Mammary epithelial cell (primary cell): ENCODE measurements at regions not wholly inside any gene's neighbourhood (a gene's known extent, or its start where the extent isn't known, plus 50 kb on each side); places are given as distances from the start of the nearest gene placed in this dataset.

ENCODE experiments used
- CTCF ChIP-seq, 2 donors: IDR thresholded peaks in 1 of 2; conservative IDR thresholded peaks in 1 of 2; 2 replicates each; pipeline ENCODE4 v1.5.1; 2011 to 2012; ENCODE audit warnings: inconsistent platforms in 2 of 2, low read length in 2 of 2, mild to moderate bottlenecking in 2 of 2, control low read depth in 1 of 2, low read depth in 1 of 2; ENCODE audit not compliant: insufficient read depth in 1 of 2; ENCODE audit errors: extremely low read depth in 1 of 2
- EZH2 ChIP-seq: IDR thresholded peaks from 2 replicates; pipeline ENCODE4 v1.6.1; 2012; ENCODE audit warnings: low read length, inconsistent platforms, borderline replicate concordance

GRCh38 chrX:113759422-113759821 is 824.5 kb upstream of the HTR2C start:
- TF ChIP-seq CTCF (conservative IDR thresholded peaks at IDR 0.05 in 1 of 2, IDR thresholded peaks at IDR 0.05 in 1 of 2; ENCODE audit: extremely low read depth in 1 of 2, insufficient read depth in 1 of 2, low read depth in 1 of 2, low read length in 2 of 2) (no peak), EZH2 (no peak)
